Activated naive CD4-positive, alpha-beta T cell (primary cell): ENCODE measurements at regions not wholly inside any gene's neighbourhood (a gene's known extent, or its start where the extent isn't known, plus 50 kb on each side); places are given as distances from the start of the nearest gene placed in this dataset.

ENCODE experiments used
- DNase-seq, 4 experiments: peaks; one replicate each; lab custom pipeline; 2025; lab: John Stamatoyannopoulos, UW

DNA sequence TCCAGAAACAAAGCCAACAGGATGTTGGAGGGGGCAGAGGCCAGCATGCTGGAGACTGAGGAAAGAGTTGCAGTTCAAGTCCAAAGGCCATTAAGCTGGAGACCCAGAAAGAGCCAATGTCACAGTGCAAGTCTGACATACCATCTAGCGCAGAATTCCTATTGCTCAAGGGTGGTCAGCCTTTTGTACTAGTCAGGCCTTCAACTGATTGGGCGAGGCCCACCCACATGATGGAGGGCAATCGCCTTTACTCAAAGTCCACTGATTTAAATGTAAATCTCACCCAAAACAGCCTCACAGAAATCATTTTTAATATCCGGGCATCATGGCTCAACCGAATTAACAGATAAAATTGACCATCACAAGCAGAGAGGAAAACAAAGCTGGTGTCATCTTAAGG, 113.9 kb downstream of the RCN1 start:
- DNase-seq, result no peak

DNA sequence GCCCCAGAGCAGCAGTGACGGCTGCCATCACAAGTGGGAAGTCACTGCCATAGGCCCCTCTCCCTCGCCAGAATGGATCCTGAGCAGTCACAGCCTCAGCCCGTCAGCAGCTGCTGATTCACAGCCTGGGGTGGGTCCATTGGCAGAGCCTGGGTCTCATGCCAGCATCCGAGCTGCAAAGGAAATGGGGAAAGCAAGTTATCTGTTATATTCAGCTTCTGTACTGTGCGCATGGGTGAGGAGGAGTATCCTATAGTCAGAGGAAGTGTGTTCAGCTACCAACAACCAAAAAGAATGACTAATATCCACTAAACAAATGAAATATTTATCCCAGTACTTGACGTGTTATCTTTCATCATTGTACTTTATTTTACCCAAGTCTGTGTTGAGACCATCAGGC, 119.7 kb downstream of the RCN1 start:
- no peak for DNase-seq

DNA sequence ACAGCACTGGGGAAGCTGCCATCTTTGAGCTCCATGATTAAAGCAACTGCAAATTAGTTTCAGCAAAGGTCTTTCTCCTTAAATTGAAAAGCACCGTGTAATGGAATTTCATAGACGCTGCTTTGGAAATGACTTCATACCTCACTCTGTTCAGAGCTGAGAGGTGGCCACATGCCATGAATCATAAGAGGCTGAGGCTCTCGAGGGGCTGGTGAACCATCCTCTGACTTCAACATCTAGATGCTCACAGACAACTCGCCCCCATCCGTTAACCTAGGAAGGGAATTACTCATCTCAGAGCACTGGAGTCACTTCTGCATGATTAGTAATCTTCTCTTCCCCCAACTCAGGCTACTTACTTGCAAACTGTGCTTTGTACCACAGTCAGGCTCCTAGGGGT, 122.3 kb downstream of the RCN1 start:
- no peak for DNase-seq

DNA sequence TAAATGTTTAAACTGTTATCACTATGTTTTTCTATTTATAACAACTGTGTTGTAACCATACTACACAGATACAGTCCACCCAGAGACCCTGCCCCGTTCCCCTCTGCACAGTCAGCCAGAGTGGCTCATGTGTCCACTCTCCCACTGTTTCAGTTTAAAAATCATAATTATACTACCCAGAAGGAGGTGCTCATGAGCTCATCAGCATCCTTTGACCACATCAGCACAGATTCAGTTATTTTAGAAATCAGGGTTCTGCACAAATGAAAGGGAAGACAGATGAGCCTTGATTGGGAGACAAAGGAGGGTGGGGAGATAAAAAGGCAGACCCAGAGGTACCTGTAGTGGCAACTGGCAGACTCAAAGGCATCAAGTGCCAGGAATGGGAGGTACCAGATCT, 124.3 kb downstream of the RCN1 start:
- no peak for DNase-seq

DNA sequence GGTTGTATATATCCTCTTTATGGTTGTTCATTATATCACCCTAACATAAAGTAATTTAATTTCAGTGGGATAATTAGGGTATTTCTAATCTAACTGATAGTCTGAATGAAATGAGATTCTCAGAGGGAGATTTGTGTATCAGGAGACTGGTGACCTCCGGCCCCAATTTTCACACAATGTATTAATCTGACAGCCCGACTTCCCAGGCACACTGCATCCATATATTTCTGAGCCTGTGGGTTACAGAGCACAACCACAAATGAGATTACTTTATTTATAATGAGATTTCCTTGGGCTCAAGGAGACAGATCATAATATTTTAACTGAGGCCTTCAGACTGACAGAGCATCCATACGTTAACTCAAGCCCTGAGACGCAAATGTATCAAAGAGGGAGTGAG, 125.9 kb downstream of the RCN1 start:
- no peak for DNase-seq

DNA sequence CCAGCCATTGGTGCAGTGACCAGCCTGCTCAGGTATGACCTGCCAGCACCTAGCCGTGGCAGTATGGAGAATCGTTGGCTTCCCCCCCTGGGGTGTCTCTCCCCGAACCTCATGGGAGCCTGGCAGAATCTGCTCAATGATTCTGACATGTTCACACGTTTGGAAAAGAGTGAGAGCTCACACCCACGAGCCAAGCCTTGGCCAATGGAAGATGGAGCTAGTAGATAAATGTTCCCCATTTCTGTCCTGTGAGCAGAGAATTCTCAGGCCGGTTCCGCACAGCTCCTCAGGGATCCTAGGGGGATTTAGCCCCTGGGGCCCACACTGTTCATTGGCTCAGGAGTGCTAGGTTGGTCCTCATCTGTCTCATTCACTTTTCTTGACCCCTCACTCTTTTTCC, 128.4 kb downstream of the RCN1 start:
- DNase-seq, result no peak

DNA sequence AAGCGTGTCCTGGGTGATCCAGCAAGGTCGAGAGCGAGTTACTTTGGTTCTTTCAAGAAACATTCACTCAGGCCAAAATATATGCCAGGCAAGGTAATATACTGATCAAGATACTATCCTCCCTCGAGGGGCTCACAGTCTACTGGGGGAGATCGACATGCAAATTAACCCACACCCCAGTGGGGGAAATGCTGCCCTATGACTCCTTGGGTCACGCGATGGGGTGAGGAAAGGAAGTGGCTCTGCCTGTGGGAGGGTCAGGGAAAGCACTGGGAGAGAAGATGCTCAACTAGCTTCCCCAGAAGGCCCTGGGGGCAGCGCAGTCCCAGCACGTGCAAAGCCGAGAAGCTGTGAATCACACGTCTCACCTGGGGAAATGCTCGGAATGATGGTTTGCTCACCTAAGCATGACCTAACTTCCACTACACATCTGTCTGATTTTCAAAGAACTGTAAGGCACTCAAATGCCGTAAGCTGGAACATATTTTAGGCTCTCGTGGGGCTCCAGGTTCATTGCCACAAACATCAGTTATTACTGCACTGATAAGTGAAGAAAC, 130.7 kb downstream of the RCN1 start:
- no peak for DNase-seq

DNA sequence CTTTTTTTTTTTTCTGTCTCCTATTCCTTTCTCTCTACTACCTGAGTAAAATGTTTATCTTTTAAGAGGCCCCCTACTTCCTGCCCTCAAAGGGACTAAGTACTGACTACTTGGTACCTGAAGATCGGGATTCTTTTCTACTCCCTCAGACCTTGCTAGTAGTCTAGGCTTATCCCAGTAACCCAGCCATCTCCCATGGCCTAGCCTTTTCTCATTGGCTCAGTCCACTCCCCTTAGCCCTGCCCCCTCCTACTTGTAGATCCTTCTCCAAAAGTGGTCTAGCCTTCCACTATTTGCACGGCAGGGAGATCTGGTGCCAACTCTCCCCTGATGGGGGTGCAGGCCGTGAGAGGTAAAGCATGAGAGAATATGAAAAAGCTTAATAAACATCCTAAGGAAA, 133.7 kb downstream of the RCN1 start:
- no peak for DNase-seq

DNA sequence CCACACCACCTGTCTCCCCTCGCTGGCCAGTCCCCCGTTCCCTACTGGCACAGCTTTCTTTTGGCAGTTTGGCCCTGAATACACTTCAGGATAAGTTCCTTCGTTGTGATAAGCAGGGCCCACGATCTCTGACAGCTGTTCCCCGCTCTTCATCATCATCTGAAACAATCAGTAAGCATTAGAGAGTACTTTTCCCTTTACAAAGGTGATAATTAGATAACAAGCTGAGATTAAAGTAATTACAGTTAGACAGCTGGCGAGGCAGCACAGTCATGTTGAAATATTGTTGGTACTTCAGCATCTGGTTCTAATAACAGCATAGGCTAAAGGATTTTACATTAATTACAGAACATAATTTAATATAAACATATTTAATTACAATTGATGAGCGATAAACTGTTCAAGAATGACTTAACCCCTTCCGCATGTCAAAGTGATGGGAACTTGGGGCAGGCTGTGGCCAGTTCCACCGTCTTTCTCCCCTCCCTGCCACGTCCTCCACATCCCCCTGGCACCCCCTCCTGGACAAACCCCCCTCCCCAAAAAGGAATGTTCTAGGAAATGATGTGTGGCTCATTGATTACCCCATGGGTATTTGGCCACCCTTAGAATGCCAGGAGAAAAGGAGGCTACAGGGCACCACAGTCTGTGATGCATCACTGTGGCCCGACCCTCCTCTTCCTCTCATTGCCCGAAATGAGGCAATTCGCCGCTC, 134.9 kb downstream of the RCN1 start:
- DNase-seq, result no peak

DNA sequence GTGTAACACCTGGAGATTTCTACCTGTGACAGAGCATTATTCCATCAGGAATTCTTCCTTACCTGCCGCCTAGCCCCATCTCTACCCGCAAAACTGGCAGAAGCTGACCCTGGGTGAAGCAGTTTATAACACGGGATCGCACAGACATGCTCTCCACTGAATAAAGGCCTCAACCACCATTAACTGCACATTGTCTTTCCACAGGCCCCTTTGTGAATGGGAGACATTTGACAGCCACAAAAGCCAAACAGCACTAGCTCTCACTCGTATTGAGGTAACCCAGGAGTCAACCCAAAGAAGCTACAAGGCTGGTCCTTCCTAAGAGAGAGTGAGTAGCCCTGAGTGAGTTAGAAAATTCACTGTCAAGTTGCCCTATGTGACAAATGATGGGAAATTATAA, 135.6 kb downstream of the RCN1 start:
- no peak for DNase-seq

DNA sequence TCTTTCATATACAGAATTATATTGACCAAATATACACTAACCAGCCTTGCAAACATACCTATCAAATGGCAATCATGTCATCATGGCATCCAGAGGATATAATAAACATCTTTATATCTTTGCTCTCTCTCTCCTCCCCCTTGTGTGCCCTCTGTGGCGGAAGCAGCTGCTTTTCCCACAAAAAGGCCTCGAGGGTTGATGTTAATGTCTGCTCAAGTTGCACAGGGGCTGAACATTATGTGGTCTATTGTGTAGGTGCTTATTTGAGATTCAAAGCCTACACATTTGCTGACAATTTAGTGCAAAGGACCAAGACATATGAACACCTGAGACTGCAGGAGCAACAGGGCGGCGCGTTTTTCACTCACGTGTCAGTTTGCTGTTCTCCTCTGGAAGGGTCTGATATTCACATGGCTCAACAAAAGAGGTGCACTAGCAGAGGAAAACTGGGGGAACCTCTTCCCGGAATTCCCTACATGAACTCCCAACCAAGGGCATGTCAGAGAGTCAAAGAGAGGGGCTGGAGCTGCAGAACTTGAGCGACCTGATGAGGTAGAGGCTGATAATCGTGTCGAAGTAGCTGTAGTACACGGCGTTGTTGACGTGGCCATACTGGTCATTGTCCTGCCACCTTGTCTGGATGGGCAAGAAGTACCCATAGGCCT, 138.8 kb downstream of the RCN1 start:
- DNase-seq, result no peak

DNA sequence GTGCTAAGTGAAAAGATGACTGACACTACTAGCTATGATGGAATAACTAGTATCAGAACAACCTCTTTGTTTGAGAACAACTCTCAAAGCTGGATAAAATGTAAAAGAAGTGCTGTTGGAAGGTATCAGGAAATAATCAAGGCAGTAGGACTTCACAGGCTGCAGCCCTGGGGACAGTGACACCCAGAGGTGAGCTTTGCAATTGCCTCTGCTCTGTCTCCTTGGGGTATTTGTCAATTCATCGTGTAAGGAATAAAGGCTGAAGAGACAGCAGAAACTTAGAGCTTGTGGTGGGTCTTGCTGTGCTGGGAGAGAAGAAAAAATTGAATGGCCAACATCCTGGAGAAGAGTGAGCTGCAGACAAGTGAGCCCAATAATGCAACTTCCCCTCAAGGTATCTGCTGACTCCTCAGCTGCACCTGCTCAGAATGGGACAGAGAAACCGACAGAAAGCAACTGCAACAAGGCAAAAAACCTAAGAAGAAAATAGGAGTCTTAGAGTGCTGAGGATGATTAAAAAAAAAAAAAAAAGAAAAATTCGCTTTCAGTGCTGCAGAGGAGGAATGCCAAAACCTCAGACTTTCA, 141.1 kb downstream of the RCN1 start:
- no peak for DNase-seq

DNA sequence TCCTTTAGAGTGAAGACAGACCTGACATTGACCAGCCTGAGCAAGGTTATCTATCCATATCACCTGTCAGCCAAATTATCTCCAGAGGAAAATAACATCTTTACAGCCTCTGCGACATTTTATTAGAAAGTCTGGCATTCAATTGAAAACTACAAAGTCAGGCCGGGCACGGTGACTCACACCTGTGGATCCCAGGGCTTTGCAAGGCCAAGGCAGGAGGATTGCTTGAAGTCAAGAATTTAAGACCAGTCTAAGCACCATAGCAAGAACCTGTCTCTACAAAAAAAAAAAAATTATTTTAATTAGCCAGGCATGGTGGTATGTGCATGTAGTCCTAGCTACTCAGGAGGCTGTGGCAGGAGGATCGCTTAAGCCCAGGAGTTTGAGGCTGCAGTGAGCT, 141.6 kb downstream of the RCN1 start:
- no peak for DNase-seq

DNA sequence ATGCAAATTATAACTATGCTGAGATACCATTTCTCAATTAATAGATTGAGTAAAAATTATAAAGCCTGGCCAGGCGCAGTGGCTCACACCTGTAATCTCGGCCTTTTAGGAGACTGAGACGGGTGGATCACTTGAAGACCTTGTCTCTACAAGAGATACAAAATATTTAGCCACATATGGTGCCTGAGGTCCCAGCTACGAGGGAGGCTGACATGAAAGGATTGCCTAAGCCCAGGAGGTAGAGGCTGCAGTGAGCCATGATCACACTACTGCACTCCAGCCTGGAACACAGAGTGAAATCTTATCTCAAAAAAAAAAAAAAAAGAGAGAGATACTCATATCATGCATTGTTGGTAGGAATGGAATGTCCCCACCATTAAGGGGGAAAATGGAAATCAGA, 142.4 kb downstream of the RCN1 start:
- DNase-seq, result no peak

DNA sequence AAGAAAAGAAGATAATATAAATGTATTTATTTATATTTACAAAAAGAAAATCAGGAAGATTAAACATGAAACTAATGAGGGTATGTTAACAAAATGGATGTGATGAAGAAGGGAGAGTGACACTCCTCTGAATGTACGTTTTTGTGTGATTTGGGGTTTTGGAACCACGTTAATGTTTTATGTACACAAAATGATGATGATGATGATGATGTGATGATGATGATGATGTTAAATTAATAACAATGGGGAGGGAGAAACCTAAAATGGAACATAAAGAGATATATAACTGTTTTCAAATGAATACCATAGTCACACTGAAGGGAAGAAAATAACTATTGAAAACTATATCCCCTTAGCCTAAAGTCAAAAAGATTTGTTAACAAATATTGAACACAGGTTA, 143.1 kb downstream of the RCN1 start:
- DNase-seq, result no peak

DNA sequence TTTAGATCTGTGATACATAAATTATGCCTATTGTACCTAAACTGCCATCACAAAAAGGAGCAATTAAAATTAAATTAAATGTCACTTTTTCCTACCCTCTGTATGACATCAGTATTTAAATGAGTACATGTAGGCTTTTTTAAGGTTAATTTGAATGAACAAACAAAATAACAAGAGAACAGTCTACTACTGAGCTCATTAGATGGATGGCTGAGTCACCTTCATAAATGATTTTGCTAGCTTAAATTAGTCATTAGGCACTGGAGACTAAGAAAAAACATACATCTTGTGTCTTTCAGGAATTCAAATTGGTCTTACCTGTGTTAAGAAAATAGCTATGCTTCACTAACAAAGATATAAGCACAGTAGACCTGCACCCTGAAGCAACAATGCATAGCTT, 153.6 kb downstream of the RCN1 start:
- DNase-seq, result no peak

DNA sequence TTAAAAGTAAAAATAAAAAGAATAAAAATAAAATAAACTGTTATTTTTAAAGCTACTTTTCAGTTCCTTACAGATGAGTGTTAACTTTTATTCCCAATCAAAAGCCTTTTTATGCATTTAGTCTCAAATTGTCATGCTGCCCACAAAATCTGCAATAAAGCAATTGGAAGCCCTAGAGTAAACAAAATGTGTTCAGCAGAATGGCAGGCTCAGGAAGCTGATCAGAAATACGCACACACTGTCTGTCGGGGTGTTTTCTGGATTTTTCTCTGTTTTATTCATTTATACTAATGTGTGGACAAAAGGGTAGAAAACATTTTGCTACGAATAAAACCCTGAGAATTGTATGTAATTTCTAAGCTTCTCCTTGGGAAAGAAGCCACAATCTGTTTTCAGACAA, 162.8 kb downstream of the RCN1 start:
- DNase-seq, result no peak

DNA sequence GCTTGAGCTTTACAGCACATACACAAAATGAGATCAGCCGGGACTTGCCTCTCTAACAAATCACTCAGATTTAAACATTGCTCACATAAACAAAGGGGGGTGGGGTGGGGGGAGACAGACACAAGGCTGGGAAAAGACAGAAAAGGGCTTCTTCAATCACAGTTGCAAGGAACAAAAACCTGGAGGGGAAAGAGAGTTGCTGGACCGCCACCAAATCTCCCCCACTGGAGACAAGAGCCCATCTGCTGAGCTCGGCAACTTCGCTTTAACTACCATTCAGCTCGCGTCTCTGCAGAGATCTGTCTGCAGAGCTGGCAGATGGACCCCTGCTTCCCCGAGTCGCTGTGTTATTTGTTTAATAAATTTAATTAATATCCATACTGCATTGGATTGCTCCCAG, 165.0 kb downstream of the RCN1 start:
- DNase-seq, result no peak

DNA sequence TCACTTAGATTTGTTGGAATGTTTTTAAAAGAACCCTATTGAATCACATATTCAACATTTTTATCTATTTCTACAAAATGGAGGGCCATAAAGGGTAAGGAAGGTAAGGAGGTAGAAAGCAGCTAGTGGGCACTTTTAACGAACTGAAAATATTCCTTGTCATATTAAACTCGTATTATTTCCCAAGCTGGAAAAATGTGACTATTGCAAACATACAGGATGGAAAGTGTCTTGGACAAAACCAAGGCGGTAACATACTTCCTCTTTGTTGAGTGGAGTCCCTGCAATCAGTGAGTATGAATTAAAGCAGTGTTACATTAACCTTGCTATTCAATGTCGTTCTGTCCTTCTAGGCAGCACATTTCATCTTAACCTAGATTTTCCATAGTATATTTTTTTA, 165.6 kb downstream of the RCN1 start:
- no peak for DNase-seq

DNA sequence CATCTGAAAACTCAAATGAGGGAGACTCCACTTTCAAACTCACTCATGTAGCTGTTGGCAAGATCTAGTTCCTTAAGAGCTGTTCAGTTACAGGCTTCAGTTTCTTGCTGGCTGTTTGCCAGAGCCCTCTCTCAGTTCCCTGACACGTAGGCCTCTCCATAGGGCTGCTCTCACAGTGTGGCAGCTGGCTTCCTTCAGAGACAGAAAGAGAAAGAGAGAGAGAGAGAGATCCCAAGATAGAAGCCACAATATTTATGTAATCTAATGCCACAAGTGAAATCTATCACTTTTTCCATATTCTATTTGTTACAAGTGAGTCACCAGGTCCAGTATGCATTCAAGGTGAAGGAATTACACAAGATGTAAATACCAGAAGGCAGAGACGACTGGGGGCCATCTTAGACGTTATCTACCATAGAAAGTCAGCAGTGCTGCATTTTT, 168.8 kb downstream of the RCN1 start:
- DNase-seq, result no peak

DNA sequence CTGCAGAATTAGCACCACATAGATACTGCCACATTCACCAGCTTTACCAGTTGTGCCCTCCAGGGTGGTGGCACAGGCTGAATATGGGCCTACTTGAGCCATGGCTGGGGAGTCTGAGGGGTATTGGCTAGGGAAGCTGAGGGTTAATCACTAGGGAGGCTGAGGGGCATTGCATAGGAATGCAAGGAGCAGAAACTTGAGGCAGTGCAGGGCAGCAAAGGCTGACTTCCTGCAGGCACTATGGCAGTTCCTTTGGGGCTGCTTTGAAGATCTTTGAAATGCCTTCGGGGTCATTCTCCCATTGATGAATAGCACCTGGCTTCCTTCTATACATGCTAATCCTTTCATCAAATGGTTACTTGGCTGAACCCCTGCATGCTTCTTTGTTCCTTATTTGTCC, 171.5 kb downstream of the RCN1 start:
- DNase-seq, result no peak

DNA sequence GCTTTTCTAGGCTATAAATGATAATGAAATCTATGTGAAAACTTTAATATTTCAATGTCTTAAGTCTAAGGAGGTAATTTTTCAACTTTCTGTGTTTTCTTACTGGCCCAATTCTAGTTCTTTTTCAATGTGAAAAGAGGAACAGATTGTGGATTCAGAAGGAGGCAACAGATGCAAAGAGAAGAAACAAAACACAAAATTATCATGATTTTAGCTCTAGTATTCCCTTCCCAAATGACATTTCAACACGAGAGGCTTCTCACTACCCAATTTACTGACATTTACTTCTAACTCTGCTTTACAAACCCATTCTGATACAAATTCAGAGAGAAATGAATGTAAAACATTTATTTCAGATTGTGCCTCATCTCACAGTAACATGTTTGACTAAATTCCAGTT, 169.4 kb downstream of the WT1 start:
- no peak for DNase-seq

DNA sequence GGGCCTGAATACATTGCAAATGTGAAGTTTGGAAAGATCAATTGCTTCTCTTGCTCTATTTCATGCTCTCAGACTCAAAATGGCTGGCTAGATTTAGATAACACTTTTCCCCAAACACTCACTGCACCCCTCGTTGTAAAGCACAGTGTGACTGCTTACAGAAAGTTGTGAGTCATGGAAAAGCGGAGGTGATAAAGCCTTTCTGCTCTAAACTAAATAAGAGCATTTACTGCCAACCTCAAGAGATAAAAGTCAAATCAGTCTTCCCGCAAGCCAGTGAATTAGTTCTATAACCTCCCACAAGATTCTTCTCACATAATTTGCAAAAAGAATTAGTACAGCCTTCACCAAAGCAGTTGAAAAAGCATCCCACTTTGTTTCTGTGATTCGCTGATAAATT, 168.7 kb downstream of the WT1 start:
- DNase-seq, result no peak
